ENCODE measurements at regions not wholly inside any gene's neighbourhood (a gene's known extent, or its start where the extent isn't known, plus 50 kb on each side); places are given as distances from the start of the nearest gene placed in this dataset.

DNA sequence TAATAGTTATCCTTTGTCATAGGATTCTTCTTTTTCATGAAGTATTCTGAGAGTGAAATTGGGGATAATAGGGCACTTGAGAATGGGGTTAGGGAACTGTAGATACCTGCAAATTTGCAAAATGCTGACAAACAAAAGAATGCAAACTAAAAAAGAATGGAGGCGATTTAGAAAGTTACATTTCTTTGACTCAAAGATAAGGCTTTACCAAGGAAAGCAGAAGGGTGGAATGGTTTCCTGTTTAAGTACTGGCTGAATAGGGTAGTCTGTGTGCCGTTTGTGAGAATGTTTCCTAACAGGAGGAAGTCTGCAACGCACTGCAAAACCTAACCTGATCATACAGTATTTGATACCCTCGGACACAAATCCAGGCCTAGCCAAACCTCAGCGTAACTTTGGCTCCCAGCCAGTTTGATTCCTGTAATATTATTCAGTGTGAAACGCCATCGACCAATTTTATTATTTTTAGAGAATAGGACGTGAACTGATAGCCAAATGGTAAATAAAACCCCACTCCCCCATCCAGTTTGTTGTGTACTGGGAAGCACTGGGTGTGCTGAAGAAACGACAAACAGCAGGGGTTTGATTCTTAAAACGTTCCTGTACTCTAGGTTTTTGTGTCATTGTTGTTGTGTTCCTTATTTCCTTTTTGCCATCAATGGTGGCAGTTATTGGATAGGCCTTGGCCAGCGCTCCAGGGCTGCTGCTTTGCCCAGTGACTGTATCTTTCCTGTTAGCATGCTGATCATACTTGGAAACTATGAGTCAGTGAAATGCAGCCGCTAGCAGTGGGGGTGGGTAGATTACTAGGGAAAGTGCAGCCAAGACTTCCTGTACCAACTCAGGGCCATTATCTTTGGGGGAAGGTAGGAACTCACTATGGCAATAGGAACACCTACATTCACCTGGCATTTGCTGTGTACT is 148.0 kb upstream of the TBL1XR1 start:
- no peaks in the 10 kb centered on the region for H3K9me3 ChIP-seq (replicated peaks)
- peak overlapping the region; percentile 6 for H3K4me3 ChIP-seq
- H3K27me3 ChIP-seq (ENCODE audit: low read depth) = no peaks in the 10 kb centered on the region
- H3K27ac ChIP-seq (replicated peaks) = peak overlapping the region; percentile 92
- no peaks in the 10 kb centered on the region for H3K36me3 ChIP-seq
- DNase-seq = peak; percentile 84
- peaks cover 60% of the 10 kb centered on the region for H3K4me1 ChIP-seq
- TF ChIP-seq, protein P1, sequence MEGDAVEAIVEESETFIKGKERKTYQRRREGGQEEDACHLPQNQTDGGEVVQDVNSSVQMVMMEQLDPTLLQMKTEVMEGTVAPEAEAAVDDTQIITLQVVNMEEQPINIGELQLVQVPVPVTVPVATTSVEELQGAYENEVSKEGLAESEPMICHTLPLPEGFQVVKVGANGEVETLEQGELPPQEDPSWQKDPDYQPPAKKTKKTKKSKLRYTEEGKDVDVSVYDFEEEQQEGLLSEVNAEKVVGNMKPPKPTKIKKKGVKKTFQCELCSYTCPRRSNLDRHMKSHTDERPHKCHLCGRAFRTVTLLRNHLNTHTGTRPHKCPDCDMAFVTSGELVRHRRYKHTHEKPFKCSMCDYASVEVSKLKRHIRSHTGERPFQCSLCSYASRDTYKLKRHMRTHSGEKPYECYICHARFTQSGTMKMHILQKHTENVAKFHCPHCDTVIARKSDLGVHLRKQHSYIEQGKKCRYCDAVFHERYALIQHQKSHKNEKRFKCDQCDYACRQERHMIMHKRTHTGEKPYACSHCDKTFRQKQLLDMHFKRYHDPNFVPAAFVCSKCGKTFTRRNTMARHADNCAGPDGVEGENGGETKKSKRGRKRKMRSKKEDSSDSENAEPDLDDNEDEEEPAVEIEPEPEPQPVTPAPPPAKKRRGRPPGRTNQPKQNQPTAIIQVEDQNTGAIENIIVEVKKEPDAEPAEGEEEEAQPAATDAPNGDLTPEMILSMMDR (IDR thresholded peaks at IDR 0.05; ENCODE audit: borderline replicate concordance) = no peak
- intact Hi-C loops (cut with micrococcal nuclease) = no loop called here

DNA sequence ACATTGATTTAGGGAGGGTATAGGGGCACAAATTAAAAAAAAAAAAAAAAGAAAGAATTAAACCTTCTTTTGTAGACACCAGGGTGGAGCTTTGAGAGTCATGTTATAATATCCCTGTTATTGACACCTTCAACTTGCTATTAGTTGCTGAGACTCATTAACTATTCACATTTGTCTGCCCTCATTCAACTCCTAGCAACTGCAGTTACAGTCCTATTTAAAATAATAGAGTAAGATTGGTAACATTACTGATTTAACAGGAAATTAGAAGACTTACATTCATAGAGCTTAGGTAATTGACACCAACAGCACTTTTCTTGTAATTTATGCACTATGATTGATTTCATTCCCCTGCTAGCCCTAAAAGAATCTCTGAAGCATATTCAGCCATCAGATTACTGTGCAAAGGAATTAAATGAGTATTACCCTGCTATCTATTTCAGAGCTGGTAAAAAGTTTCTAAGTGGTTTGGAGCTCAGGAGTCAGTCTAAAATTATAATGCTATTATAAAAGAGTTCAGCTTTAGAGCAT is 148.8 kb upstream of the TBL1XR1 start:
- Histone ChIP-seq H3K27me3 (ENCODE audit: low read depth) (no peaks in the 10 kb centered on the region), H3K9me3 (replicated peaks) (no peaks in the 10 kb centered on the region), H3K4me3 (no peak overlapping the region), H3K27ac (replicated peaks) (peak overlapping the region; percentile 92), H3K36me3 (no peaks in the 10 kb centered on the region), H3K4me1 (peaks cover 54% of the 10 kb centered on the region)
- intact Hi-C loops (cut with micrococcal nuclease) = no loop called here
- TF ChIP-seq, protein P1 (IDR thresholded peaks at IDR 0.05; ENCODE audit: borderline replicate concordance) = no peak
- no peak for DNase-seq

DNA sequence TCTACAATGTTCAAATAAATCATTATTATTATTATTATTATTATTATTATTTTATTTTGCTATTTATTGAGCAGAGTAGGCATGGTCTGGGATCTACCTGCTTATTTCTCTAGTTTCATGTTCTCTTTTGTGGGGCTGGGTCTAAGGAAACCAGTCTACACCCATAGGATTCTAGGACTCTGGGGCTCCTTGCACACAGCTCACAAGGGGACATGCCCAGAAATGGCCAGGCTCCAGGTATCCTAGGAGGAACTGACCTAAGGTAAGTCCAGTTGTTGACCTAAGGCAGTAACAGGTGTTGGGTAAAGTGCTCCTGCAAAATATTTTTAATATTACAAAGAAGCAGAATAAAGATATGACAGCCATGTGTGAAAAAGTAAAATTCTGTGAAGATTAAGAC is 149.6 kb upstream of the TBL1XR1 start:
- no peak overlapping the region for H3K27ac ChIP-seq (replicated peaks)
- H3K36me3 ChIP-seq = no peaks in the 10 kb centered on the region
- no peaks in the 10 kb centered on the region for H3K9me3 ChIP-seq (replicated peaks)
- H3K4me1 ChIP-seq = peaks cover 46% of the 10 kb centered on the region
- TF ChIP-seq, protein P1 (IDR thresholded peaks at IDR 0.05; ENCODE audit: borderline replicate concordance) = no peak
- DNase-seq = no peak
- H3K27me3 ChIP-seq (ENCODE audit: low read depth) = no peaks in the 10 kb centered on the region
- intact Hi-C loops (cut with micrococcal nuclease) = no loop called here
- H3K4me3 ChIP-seq = no peak overlapping the region

DNA sequence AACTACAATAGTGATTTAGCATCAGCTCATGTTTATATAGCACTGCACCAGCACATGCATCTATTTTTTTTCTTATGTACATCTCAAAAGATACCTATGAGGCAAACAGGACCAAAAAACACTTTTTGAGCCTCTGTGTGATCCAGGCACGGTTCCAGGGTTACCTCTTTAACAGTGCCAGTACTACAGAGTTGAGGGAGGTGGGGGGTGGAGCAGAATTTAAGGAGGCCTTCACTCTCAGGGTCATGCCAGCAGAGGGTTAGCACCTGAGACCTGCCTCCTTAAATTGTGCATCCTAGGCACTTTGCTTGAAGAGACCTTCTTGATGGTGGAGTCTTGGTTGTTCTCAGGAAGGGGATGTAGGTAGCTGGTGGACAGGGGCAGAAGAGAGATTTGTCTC is 150.3 kb upstream of the TBL1XR1 start:
- H3K9me3 ChIP-seq (replicated peaks) = no peaks in the 10 kb centered on the region
- intact Hi-C loops (cut with micrococcal nuclease) = no loop called here
- no peak for DNase-seq
- H3K27ac ChIP-seq (replicated peaks) = no peak overlapping the region
- no peak overlapping the region for H3K4me3 ChIP-seq
- H3K4me1 ChIP-seq = peaks cover 41% of the 10 kb centered on the region
- no peaks in the 10 kb centered on the region for H3K36me3 ChIP-seq
- TF ChIP-seq, protein P1 (IDR thresholded peaks at IDR 0.05; ENCODE audit: borderline replicate concordance) = no peak
- no peaks in the 10 kb centered on the region for H3K27me3 ChIP-seq (ENCODE audit: low read depth)

DNA sequence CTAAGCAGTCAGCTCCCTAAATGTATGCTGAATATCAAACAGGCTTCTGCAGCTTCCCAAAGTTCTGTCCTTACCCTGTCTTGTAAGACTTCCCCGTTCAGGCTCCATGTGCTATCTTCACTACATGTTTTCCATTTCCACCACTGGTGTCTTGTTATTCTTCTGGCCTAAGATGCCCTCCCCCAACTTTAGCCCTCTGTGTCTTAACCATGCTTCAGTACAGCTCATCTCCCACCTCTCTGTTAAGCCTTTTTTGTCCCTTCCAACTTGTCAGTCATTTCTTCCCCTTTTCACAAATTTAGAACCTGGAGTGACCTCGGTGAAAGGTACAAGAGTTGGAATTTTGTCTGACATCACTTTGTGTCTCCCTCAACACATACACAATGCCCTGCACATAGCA is 151.7 kb upstream of the TBL1XR1 start:
- Histone ChIP-seq H3K9me3 (replicated peaks) (no peaks in the 10 kb centered on the region), H3K27me3 (ENCODE audit: low read depth) (no peaks in the 10 kb centered on the region), H3K36me3 (no peaks in the 10 kb centered on the region), H3K4me1 (peaks cover 27% of the 10 kb centered on the region), H3K27ac (replicated peaks) (no peak overlapping the region), H3K4me3 (no peak overlapping the region)
- intact Hi-C loops (cut with micrococcal nuclease) = no loop called here
- TF ChIP-seq, protein P1 (IDR thresholded peaks at IDR 0.05; ENCODE audit: borderline replicate concordance) = no peak
- no peak for DNase-seq

Measured in left ventricle myocardium inferior (tissue), 1 donor.